WTC11 (cell line): ENCODE measurements at regions not wholly inside any gene's neighbourhood (a gene's known extent, or its start where the extent isn't known, plus 50 kb on each side); places are given as distances from the start of the nearest gene placed in this dataset.

Experiments
- CREB1 ChIP-seq: sonication (generic); formaldehyde crosslinking; IDR thresholded peaks from 2 replicates; pipeline ENCODE4 v1.8.0; 2023; ENCODE audit warnings: mild to moderate bottlenecking, missing genetic modification reagents
- CTCF ChIP-seq: fragments of 200-600 bp; IDR thresholded peaks from 2 replicates; pipeline ENCODE4 v1.8.0; 2022; ENCODE audit warnings: antibody characterized with exemption

- no peak for TF ChIP-seq CTCF
- TF ChIP-seq CREB1 (CRISPR knock-in tag): no peak
Measured at GRCh38 chr4:18213576-18214198, 192.1 kb upstream of the LCORL start.
